ENCODE measurements at regions not wholly inside any gene's neighbourhood (a gene's known extent, or its start where the extent isn't known, plus 50 kb on each side); places are given as distances from the start of the nearest gene placed in this dataset.

- no peak for TF ChIP-seq JUN (CRISPR knock-in tag; IDR thresholded peaks at IDR 0.05)
- no peak for TF ChIP-seq NR1H2 (CRISPR knock-in tag; IDR thresholded peaks at IDR 0.05)
- TF ChIP-seq CTCF (IDR thresholded peaks at IDR 0.05), result no peak
- no peak for TF ChIP-seq USF2 (CRISPR knock-in tag; IDR thresholded peaks at IDR 0.05)
- no peak for TF ChIP-seq SP1 (CRISPR knock-in tag; conservative IDR thresholded peaks at IDR 0.05)
- TF ChIP-seq FOXJ3 (CRISPR knock-in tag; IDR thresholded peaks at IDR 0.05; ENCODE audit: borderline replicate concordance), result no peak
- TF ChIP-seq ATF1 (CRISPR knock-in tag; IDR thresholded peaks at IDR 0.05), result no peak
- no peak for TF ChIP-seq CBFB (CRISPR knock-in tag; IDR thresholded peaks at IDR 0.05; ENCODE audit: low read depth)
- no peak for TF ChIP-seq TP53 (CRISPR knock-in tag; IDR thresholded peaks at IDR 0.05)
- no peak for TF ChIP-seq HMGXB4 (CRISPR knock-in tag; IDR thresholded peaks at IDR 0.05)
- no peak for TF ChIP-seq FOXK1 (CRISPR knock-in tag; IDR thresholded peaks at IDR 0.05)
- TF ChIP-seq NFE2L1 (CRISPR knock-in tag; IDR thresholded peaks at IDR 0.05), result no peak
Measured at GRCh38 chr7:106766551-106766950, 98.5 kb upstream of the PIK3CG start.
